Limb (tissue), 2 donors: ENCODE measurements at regions not wholly inside any gene's neighbourhood (a gene's known extent, or its start where the extent isn't known, plus 50 kb on each side); places are given as distances from the start of the nearest gene placed in this dataset.
A peak's percentile ranks its signal among the peaks of the same experiment; 100 is the strongest.

ENCODE experiments used
- DNase-seq, 2 donors: peaks; one replicate each; pipeline ENCODE4 v3.0.0-alpha.2; 2016; ENCODE audit errors: extremely low spot score in 2 of 2

GRCh38 chr5:169448826-169449225 is 134.7 kb upstream of the SPDL1 start:
- DNase-seq: no peak

DNA sequence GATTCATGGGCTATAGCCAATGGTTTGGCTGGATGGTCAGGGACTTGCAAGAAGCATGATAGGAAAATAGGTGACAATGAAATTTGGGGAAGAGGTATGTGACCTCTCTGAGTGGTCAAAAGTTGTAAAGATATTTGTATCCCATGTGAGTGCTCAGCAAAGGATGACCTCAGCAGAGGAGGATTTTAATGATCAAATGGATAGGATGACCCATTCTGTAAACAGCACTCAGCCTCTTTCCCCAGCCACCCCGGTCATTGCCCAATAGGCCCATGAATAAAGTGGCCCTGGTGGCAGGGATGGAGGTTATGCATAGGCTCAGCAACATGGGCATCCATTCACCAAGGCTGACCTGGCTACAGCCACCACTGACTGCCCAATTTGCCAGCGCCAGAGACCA is 138.4 kb upstream of the SPDL1 start:
- DNase-seq: no peak

- no peak for DNase-seq
These were observed 140.4 kb upstream of the SPDL1 start for GRCh38 chr5:169442913-169443784.

DNA sequence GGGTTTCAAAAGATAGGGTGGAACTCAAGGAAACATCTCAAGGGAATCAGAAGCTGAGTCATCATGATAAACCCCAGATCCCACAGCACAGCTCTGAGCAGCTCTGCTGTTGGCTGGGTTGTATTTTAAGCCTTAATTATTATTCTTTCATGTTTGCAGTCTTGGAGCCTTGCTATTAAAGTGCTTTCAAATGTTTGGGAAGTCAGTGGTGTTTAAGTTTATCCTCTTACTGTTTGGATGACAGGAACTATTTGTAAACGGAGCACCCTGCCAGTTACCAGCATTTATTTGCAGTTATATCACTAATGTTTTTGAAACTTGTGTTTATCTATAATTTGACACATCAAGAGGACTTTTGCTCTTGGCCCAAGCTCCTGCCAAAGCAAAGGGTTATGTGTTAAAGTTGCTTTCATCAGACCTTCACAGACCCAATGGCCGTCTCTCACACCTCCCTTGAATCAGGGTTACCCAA is 141.1 kb upstream of the SPDL1 start:
- no peak for DNase-seq

GRCh38 chr5:169440107-169440705 is 139.3 kb upstream of the SLIT3 start:
- no peak for DNase-seq

DNA sequence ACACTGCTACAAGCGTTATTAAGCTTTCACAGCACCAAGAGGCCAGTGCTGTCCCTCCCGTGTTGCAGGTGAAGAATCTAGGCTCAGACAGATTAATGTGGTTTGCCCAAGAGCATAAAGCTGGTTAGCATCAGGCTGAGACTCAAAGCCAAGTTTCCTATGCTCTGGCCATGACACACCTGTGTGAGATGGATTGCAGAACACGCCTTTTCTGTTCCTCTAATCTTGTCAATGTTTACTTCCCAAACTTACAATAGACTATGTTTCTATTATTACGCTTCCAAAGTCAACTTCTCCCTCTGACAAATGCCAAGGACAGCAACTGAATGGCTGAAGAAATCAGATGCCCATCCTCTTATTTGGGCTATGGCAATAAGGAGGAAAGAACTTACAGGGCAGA is 138.4 kb upstream of the SLIT3 start:
- no peak for DNase-seq

GRCh38 chr5:169435506-169436229 is 134.7 kb upstream of the SLIT3 start:
- DNase-seq: no peak

GRCh38 chr5:169433221-169433651 is 132.3 kb upstream of the SLIT3 start:
- DNase-seq: no peak

DNA sequence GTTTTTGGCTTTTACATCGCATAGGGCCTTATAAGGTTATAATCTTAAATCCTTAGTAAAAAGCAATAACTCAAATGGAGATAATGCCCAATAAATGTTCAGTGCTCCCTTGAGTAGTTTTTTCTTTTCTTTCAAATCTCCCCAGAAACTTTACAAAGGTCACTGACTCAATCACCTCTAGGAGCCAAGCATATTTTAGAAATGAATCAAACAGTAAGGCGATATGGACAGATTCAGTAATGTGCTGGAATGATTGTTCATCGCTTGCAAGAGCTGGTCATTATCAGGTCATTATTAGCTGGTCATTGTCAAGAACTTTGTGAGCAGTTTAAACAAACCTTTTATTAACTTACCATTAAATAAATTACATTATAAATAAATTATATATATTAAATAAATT is 130.4 kb upstream of the SLIT3 start:
- no peak for DNase-seq

DNA sequence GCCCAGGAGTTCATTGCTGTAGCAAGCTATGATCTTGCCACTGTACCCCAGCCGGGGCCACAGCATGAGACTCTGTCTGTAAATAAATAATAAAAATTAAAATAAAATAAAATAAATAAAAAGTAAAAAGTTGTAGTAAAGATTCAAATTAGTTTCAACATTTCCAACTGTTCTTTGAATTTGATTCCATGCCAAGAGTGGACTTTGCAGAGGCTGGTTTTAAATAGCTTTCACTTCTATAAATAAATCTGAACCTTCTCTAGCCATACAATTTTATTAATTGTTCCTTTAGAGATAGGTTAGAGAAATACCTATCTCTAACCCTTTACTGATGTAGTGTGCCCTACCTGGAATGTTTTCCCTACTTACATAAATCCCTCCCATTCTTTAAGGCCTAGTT is 129.7 kb upstream of the SLIT3 start:
- no peak for DNase-seq

DNA sequence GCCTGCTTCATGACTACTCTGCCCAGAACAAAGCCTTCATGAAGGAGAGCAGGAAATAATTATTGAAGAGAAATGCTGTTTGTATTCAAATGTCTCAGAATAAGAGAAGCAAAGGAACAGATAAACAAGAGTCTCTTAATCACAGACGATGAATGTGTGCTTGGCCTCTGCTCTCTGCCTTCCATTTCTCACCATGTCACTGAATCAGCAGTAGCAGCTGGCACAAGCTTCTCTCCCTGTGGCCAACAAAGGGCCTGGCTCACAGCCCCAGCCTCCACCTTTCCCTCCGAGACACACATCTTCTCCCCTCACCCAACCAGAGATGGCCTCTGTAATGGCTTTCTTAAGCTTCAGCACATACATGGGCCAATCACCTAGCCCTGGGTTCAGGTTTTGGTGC is 128.1 kb upstream of the SLIT3 start:
- DNase-seq: no peak

DNA sequence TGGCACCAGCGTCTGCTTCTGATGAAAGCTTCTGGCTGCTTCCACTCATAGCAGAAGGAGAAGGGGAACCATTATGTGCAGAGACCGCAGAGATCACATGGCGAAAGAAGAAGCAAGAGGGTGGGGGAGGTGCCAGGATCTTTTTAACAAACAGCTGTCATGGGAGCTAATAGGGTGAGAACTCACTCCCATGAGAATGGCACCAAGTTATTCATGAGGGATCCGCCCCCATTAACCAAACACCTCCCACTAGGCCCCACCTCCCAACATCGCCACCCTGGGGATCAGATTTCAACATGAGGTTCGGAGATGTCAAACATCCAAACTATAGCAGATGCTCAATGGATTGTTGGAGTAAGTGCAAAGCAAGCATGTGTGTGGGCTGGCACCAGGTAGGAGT is 125.8 kb upstream of the SLIT3 start:
- DNase-seq: no peak

- DNase-seq: no peak
These were observed 123.9 kb upstream of the SLIT3 start for GRCh38 chr5:169424670-169425378.

GRCh38 chr5:169424279-169424655 is 123.3 kb upstream of the SLIT3 start:
- no peak for DNase-seq

DNA sequence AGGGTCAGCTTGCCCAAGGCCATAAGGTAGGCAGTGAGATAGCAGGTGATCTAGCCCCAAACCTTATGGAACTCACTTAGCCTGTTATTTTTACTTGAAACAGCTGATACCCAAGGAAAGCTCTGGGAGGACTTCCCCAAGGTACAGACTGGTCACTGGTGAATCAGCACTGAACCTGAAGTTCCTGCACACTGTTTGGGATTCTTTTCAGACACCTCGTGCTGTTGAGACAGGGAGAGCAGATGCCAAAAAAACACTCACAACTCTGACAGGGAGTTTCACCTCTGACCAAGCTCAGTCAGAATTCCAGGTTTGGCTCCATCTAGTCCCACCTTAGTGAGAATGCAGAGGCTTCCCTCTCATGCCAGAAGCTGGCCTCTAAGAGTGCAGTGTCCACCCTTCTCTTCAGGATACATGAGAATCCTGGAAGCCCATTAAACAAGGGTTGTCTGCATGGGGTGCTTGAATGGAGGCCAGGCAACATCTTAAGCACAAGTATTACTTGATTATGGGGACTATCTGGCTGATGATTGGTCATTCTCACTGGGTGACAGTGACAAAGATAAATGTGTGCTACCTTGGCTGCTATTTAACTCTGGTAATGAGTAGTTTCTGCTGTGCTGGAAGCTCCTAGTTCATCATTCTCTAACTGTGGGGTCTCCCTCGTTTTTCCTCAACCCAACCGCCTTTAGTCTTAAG is 122.8 kb upstream of the SLIT3 start:
- no peak for DNase-seq

DNA sequence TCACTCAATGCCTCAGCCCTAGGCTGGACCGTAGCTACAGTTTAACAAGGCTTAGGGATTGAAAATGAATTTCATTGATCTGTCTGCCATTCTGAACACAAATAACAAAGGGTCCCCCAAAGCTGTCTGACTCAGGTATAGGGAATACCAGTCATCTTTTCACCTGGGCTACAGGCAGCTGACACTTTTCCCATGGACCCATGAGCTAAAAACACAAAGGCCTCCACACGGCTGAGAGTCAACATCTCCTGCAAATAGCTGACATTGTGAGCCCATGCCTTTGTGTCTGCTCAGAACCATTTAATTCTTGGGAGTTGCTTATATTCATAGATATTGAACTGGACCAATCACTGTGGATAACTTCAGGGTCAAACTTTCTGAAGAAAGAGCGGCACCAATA is 121.1 kb upstream of the SLIT3 start:
- DNase-seq: no peak

- no peak for DNase-seq
These were observed 120.7 kb upstream of the SLIT3 start for GRCh38 chr5:169421677-169422076.

DNA sequence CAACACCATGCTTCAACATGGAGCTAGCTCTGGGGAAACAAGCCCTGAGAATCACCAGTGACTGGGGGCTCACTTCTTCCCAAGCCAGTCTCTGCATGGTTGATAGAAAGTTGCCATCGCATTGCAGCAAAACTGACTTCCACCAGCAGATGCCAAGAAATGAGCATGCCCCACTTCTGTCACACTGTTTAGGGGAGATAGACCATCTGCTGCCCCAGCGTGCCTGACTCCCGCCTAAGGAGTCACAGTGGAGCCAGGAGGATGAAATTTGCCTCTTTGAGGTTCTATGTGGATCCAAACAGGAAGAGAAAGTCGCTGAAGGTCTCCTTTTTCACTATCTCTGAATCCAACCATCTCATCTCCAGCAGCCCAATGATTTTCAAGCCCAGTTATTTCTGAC is 116.7 kb upstream of the SLIT3 start:
- DNase-seq: no peak

DNA sequence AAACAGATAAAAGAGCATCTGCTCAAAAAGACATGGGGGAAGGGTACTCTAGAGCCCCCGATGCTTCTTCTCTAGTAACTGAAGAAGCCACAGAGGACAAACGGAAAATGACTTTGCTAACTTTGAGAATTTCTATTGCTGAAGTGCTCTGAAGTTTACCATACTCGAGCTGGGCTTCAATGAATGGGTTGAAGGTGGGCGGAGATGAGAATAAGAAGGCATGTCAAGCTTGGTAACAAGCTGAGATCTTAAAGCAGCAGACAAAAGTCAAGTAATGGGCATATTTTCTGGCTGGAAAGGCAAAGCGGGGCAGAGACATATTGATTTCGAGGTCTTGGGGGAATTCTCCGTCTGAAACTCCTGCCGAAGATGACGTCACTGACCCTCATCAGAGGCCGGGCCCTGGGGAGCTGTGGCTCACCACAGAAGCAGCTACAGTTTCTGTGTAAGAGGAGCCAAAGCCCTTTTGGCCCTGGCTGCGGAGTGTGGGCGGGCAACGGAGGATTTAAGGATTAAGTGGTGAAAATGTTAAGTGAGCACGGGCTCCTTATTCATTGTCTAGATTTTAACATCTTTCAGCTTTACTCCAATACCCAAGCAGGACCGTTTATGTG is 115.8 kb upstream of the SLIT3 start:
- DNase-seq: peak; percentile 40 to 69

GRCh38 chr5:169415948-169416347 is 115.0 kb upstream of the SLIT3 start:
- no peak for DNase-seq

DNA sequence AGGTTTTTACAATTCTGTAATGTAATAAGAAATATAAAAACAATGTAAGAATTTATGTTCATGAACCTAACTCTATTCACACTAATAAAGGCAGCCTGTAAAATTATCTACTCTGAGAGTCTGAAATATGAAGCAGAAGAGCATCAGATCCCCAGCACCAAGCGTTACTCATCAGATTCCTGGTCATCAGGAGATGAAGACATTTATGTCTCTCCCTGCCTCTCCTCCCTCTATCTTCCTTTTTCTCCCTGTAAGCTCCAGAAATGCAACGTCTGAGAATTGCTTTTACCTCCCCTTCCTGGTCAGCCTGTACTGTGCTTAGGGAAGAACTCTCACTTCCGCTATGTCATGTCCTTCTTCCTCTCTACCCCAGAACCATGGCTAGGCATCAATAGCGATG is 114.4 kb upstream of the SLIT3 start:
- no peak for DNase-seq
